ENCODE measurements at regions not wholly inside any gene's neighbourhood (a gene's known extent, or its start where the extent isn't known, plus 50 kb on each side); places are given as distances from the start of the nearest gene placed in this dataset.
"Not testable (repeated sequence)": the region's sequence is repeated elsewhere in the genome, so short reads cannot be mapped to it uniquely, and the experiment has no call there.

DNA sequence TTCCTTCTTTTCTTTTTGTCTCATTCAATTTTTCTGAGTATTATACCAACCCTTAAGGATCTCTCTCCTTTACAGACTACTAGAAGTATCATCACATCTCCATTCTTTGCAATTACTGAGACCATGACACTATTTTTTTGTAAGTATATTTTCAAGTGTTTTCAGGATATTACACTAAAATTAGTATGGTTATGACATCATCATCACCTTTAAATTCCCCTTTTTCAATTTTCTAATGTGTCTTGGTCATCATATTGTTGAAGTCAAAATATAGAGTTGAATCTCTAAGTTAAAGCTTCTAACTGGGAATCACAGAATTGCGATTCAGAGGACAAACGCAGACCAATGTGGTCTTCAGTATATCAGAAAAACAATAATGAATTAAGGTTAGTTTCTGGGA, 1475.1 kb downstream of the OTOL1 start:
- DNase-seq, result no peak
- Histone ChIP-seq H3K27ac (no peak overlapping the region), H3K9me3 (no peaks in the 10 kb centered on the region), H3K27me3 (no peaks in the 10 kb centered on the region), H3K36me3 (replicated peaks in 1 of 2; ENCODE audit: insufficient read depth in 1 of 2, low read depth in 2 of 2) (no peaks in the 10 kb centered on the region), H3K4me1 (no peaks in the 10 kb centered on the region), H3K4me3 (no peak overlapping the region)
- TF ChIP-seq POLR2A (IDR thresholded peaks at IDR 0.05), result no peak
- TF ChIP-seq, protein P1, sequence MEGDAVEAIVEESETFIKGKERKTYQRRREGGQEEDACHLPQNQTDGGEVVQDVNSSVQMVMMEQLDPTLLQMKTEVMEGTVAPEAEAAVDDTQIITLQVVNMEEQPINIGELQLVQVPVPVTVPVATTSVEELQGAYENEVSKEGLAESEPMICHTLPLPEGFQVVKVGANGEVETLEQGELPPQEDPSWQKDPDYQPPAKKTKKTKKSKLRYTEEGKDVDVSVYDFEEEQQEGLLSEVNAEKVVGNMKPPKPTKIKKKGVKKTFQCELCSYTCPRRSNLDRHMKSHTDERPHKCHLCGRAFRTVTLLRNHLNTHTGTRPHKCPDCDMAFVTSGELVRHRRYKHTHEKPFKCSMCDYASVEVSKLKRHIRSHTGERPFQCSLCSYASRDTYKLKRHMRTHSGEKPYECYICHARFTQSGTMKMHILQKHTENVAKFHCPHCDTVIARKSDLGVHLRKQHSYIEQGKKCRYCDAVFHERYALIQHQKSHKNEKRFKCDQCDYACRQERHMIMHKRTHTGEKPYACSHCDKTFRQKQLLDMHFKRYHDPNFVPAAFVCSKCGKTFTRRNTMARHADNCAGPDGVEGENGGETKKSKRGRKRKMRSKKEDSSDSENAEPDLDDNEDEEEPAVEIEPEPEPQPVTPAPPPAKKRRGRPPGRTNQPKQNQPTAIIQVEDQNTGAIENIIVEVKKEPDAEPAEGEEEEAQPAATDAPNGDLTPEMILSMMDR (IDR thresholded peaks at IDR 0.05), result no peak
- WGBS, 2 donors, result 57 to 82% methylated on average over 2 of the region's 2 CpGs
- intact Hi-C loops (cut with DNase I), result no loop called here
- no peak for ATAC-seq

DNA sequence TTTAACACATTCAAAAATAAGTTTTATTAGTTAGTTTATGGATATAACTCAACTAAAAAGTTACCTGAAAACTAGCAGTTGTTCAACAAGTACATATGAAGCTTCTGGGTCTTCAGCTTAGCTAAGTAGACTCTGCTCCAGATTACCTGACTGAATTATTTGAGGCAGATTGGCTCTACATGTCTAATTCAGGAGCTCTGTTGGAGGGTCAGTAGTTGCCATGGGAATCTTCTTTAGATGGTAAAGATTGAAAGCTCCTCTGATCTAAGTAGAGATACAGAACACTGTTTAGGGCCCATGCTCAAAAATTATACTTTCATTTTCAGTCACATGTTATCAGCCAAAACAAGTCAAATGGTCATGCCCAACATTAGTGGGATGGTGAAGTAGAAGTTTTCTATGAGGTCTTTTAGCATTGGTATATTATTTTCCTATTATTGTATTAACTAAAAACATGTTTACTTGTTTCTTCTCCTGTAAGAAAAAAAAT, 1476.9 kb downstream of the OTOL1 start:
- TF ChIP-seq, protein P1 (IDR thresholded peaks at IDR 0.05), result no peak
- TF ChIP-seq POLR2A (IDR thresholded peaks at IDR 0.05), result no peak
- H3K27ac ChIP-seq, result no peak overlapping the region
- intact Hi-C loops (cut with DNase I), result no loop called here
- H3K9me3 ChIP-seq, result no peaks in the 10 kb centered on the region
- no peaks in the 10 kb centered on the region for H3K27me3 ChIP-seq
- DNase-seq, result no peak
- no peak for ATAC-seq
- no peaks in the 10 kb centered on the region for H3K36me3 ChIP-seq (replicated peaks in 1 of 2; ENCODE audit: insufficient read depth in 1 of 2, low read depth in 2 of 2)
- H3K4me3 ChIP-seq, result no peak overlapping the region
- no peaks in the 10 kb centered on the region for H3K4me1 ChIP-seq

DNA sequence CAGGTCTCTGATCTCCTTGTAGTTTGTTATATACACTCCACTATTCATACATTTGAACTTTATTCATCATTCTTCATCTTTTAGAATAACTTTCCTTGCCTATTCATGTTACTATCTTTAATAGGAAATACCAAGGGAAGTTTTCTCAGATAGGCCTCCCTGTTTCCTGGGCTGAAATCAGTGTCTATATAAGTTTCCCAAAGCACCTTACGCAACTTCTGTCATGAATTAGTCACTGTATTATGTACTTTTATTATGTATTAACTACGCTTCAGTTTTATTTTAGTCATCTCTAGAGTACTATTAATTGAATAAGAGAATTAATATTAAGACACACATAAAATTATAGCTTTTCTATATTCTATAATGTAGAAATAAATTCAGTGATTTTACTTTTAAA, 1481.5 kb downstream of the OTOL1 start:
- Histone ChIP-seq H3K4me1 (no peaks in the 10 kb centered on the region), H3K36me3 (replicated peaks in 1 of 2; ENCODE audit: insufficient read depth in 1 of 2, low read depth in 2 of 2) (no peaks in the 10 kb centered on the region), H3K27me3 (no peaks in the 10 kb centered on the region), H3K9me3 (no peaks in the 10 kb centered on the region), H3K4me3 (no peak overlapping the region), H3K27ac (no peak overlapping the region)
- WGBS, 2 donors, result 62 to 68% methylated on average over 2 of the region's 2 CpGs
- TF ChIP-seq, protein P1 (IDR thresholded peaks at IDR 0.05), result no peak
- TF ChIP-seq POLR2A (IDR thresholded peaks at IDR 0.05), result no peak
- intact Hi-C loops (cut with DNase I), result no loop called here
- DNase-seq (no peak), ATAC-seq (no peak)

DNA sequence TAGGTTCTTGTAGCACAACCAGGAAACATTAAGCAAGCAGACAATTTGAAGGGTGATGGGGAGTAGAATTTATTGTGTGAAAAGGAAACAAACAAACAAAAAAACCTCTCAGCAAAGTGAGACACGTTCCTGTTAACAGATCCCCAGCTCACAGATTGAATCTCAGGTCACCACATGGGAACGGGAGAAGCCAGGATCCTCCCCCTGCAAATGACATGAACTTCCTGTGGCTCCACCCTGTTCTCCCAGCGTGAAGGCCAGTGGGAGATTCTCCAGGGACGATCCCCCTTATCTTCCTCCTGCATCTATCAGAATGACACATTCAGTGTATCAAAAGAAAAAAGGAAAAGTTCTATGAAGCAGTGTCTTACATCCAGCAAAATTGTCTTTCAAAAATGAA, 1488.1 kb downstream of the OTOL1 start:
- Histone ChIP-seq H3K27me3 (no peaks in the 10 kb centered on the region), H3K9me3 (no peaks in the 10 kb centered on the region), H3K4me3 (no peak overlapping the region), H3K4me1 (no peaks in the 10 kb centered on the region), H3K27ac (no peak overlapping the region), H3K36me3 (replicated peaks in 1 of 2; ENCODE audit: insufficient read depth in 1 of 2, low read depth in 2 of 2) (no peaks in the 10 kb centered on the region)
- 17 to 26% methylated on average over 4 of the region's 4 CpGs for WGBS, 2 donors
- TF ChIP-seq, protein P1 (IDR thresholded peaks at IDR 0.05), result no peak
- TF ChIP-seq POLR2A (IDR thresholded peaks at IDR 0.05), result no peak
- no peak for ATAC-seq
- no peak for DNase-seq
- intact Hi-C loops (cut with DNase I), result no loop called here

DNA sequence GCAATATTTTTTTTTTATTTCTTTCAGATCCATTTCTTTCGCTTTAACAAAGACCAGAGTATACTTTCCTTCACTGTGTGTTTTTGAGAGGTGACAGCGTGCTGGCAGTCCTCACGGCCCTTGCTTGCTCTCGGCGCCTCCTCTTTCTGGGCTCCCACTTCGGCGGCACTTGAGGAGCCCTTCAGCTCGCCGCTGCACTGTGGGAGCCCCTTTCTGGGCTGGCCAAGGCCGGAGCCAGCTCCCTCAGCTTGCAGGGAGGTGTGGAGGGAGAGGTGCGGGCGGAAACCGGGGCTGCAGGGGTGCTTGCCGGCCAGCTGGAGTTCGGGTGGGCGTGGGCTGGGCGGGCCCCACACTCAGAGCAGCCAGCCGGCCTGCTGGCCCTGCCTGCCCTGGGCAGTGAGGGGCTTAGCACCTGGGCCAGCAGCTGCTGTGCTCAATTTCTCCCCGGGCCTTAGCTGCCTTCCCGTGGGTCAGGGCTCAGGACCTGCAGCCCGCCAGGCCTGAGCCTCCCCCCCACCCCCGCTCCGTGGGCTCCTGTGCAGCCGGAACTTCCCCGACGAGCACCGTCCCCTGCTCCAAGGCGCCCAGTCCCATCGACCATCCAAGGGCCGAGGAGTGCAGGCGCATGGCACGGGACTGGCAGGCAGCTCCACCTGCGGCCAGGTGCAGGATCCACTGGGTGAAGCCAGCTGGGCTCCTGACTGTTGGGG, 1490.6 kb downstream of the OTOL1 start:
- H3K27ac ChIP-seq; H3K27me3 ChIP-seq; H3K36me3 ChIP-seq (replicated peaks in 1 of 2; ENCODE audit: insufficient read depth in 1 of 2, low read depth in 2 of 2); H3K4me3 ChIP-seq; DNase-seq; H3K9me3 ChIP-seq; H3K4me1 ChIP-seq; intact Hi-C loops (cut with DNase I); ATAC-seq: not testable (repeated sequence)
- 78 to 80% methylated on average over 11 to 18 of the region's 33 CpGs for WGBS, 2 donors

Measured in body of pancreas (tissue), 4 donors.